Superior temporal gyrus (tissue), 1 donor: ENCODE measurements at regions not wholly inside any gene's neighbourhood (a gene's known extent, or its start where the extent isn't known, plus 50 kb on each side); places are given as distances from the start of the nearest gene placed in this dataset.
"Not testable (repeated sequence)": the region's sequence is repeated elsewhere in the genome, so short reads cannot be mapped to it uniquely, and the experiment has no call there.

Experiments
- DNase-seq: peaks from one replicate; pipeline ENCODE4 v3.0.0-alpha.2; 2016; ENCODE audit errors: extremely low spot score

GRCh38 chr11:87878373-87878825 lies 296.8 kb downstream of the RAB38 start:
- DNase-seq: peak; percentile 68

GRCh38 chr11:87871056-87871455 lies 304.2 kb downstream of the RAB38 start:
- DNase-seq: no peak

- DNase-seq: no peak
Measured at GRCh38 chr11:87870086-87870485, 305.2 kb downstream of the RAB38 start.

- no peak for DNase-seq
Measured at GRCh38 chr11:87866951-87867350, 308.3 kb downstream of the RAB38 start.

- no peak for DNase-seq
Measured at GRCh38 chr11:87861030-87861429, 314.2 kb downstream of the RAB38 start.

GRCh38 chr11:87859636-87860035 lies 315.6 kb downstream of the RAB38 start:
- no peak for DNase-seq

- DNase-seq: no peak
Measured at GRCh38 chr11:87851827-87852226, 323.4 kb downstream of the RAB38 start.

GRCh38 chr11:87851234-87851633 lies 324.0 kb downstream of the RAB38 start:
- DNase-seq: no peak

- DNase-seq: no peak
Measured at GRCh38 chr11:87849216-87849615, 326.0 kb downstream of the RAB38 start.

GRCh38 chr11:87840786-87841185 lies 334.5 kb downstream of the RAB38 start:
- no peak for DNase-seq

- DNase-seq: no peak
Measured at GRCh38 chr11:87832211-87832610, 343.0 kb downstream of the RAB38 start.

- peak; percentile 68 for DNase-seq
Measured at GRCh38 chr11:87820011-87820410, 355.2 kb downstream of the RAB38 start.

- peak; percentile 77 for DNase-seq
Measured at GRCh38 chr11:87819151-87819550, 356.1 kb downstream of the RAB38 start.

- DNase-seq: peak; percentile 42
Measured at GRCh38 chr11:87812571-87813365, 362.5 kb downstream of the RAB38 start.

GRCh38 chr11:87810486-87810885 lies 364.8 kb downstream of the RAB38 start:
- DNase-seq: no peak

- DNase-seq: no peak
Measured at GRCh38 chr11:87809256-87809655, 366.0 kb downstream of the RAB38 start.

- DNase-seq: no peak
Measured at GRCh38 chr11:87804176-87804575, 371.1 kb downstream of the RAB38 start.

GRCh38 chr11:87803748-87804147 lies 371.5 kb downstream of the RAB38 start:
- DNase-seq: no peak

GRCh38 chr11:87784862-87785261 lies 390.4 kb downstream of the RAB38 start:
- not testable (repeated sequence) for DNase-seq

- DNase-seq: no peak
Measured at GRCh38 chr11:87780068-87780413, 395.2 kb downstream of the RAB38 start.

- DNase-seq: no peak
Measured at GRCh38 chr11:87779276-87780067, 395.8 kb downstream of the RAB38 start.

- DNase-seq: no peak
Measured at GRCh38 chr11:87778357-87778756, 396.9 kb downstream of the RAB38 start.

- DNase-seq: no peak
Measured at GRCh38 chr11:87775036-87775435, 400.2 kb downstream of the RAB38 start.
